Fibroblast of lung (primary cell): ENCODE measurements at regions not wholly inside any gene's neighbourhood (a gene's known extent, or its start where the extent isn't known, plus 50 kb on each side); places are given as distances from the start of the nearest gene placed in this dataset.

Experiments
- CTCF ChIP-seq, 2 donors: IDR thresholded peaks in 1 of 2; conservative IDR thresholded peaks in 1 of 2; 1 replicate in 1 of 2; 2 replicates in 1 of 2; pipeline ENCODE4 v1.5.1; 2011 to 2012; ENCODE audit warnings: low read length in 2 of 2, control low read depth in 1 of 2, inconsistent platforms in 1 of 2, low read depth in 1 of 2, mild to moderate bottlenecking in 1 of 2
- EZH2 ChIP-seq: IDR thresholded peaks from 2 replicates; pipeline ENCODE4 v1.5.1; 2012; ENCODE audit warnings: low read length, control low read depth, mild to moderate bottlenecking; ENCODE audit errors: missing control alignments

- TF ChIP-seq CTCF (conservative IDR thresholded peaks at IDR 0.05 in 1 of 2, IDR thresholded peaks at IDR 0.05 in 1 of 2; ENCODE audit: low read depth in 1 of 2, low read length in 2 of 2): no peak
- TF ChIP-seq EZH2: no peak
Observed at GRCh38 chr12:68469113-68469512, 137.0 kb upstream of the MDM1 start.
